GM12891 (cell line): ENCODE measurements at regions not wholly inside any gene's neighbourhood (a gene's known extent, or its start where the extent isn't known, plus 50 kb on each side); places are given as distances from the start of the nearest gene placed in this dataset.
A peak's percentile ranks its signal among the peaks of the same experiment; 100 is the strongest.

Experiments
- DNase-seq: peaks from one replicate; pipeline ENCODE4 v3.0.0; 2011; ENCODE audit warnings: low spot score; ENCODE audit not compliant: insufficient read length
- FAIRE-seq: peaks from 2 replicates; lab custom pipeline; 2011; peaks lifted over from hg19 to GRCh38; lab: Jason Lieb, UNC
- PAX5 ChIP-seq: IDR thresholded peaks from 2 replicates; pipeline ENCODE4 v1.6.1; 2011; ENCODE audit warnings: low read length, moderate library complexity, mild to moderate bottlenecking; ENCODE audit not compliant: insufficient read depth, severe bottlenecking
- POLR2A ChIP-seq: IDR thresholded peaks from 2 replicates; pipeline ENCODE4 v1.6.1; 2011; ENCODE audit warnings: low read depth, low read length, control low read depth
- POLR2AphosphoS5 ChIP-seq: IDR thresholded peaks from 2 replicates; pipeline ENCODE4 v1.6.1; 2011; ENCODE audit warnings: low read depth, low read length, control low read depth
- POU2F2 ChIP-seq: IDR thresholded peaks from 2 replicates; pipeline ENCODE4 v1.6.1; 2011; ENCODE audit warnings: low read depth, mild to moderate bottlenecking, control low read depth, low read length, moderate library complexity
- SPI1 ChIP-seq: IDR thresholded peaks from 2 replicates; pipeline ENCODE4 v1.6.1; 2011; ENCODE audit warnings: low read depth, low read length, control low read depth
- TAF1 ChIP-seq: IDR thresholded peaks from 2 replicates; pipeline ENCODE4 v1.6.1; 2011; ENCODE audit warnings: low read depth, low read length, control low read depth

- TF ChIP-seq SPI1 (peak; percentile 69), POU2F2 (no peak)
- FAIRE-seq (peak; percentile 67), DNase-seq (no peak)
Measured at GRCh38 chr6:119449331-119450156, 100.0 kb upstream of the MAN1A1 start.

GRCh38 chr6:119447921-119448320 is 98.4 kb upstream of the MAN1A1 start:
- TF ChIP-seq TAF1, result no peak
- no peak for TF ChIP-seq SPI1
- TF ChIP-seq PAX5, result no peak
- no peak for TF ChIP-seq POU2F2
- TF ChIP-seq POLR2AphosphoS5, result no peak
- no peak for TF ChIP-seq POLR2A
- FAIRE-seq (no peak), DNase-seq (no peak)

GRCh38 chr6:119446609-119447008 is 97.0 kb upstream of the MAN1A1 start:
- no peak for FAIRE-seq
- no peak for TF ChIP-seq POLR2AphosphoS5
- no peak for TF ChIP-seq SPI1
- TF ChIP-seq POLR2A, result no peak
- no peak for TF ChIP-seq TAF1
- TF ChIP-seq POU2F2, result no peak
- TF ChIP-seq PAX5, result no peak
- DNase-seq, result no peak

GRCh38 chr6:119446115-119446554 is 96.6 kb upstream of the MAN1A1 start:
- TF ChIP-seq TAF1 (no peak), POLR2AphosphoS5 (no peak), SPI1 (no peak), PAX5 (no peak), POLR2A (no peak), POU2F2 (no peak)
- FAIRE-seq, result peak; percentile 26
- DNase-seq, result no peak

DNA sequence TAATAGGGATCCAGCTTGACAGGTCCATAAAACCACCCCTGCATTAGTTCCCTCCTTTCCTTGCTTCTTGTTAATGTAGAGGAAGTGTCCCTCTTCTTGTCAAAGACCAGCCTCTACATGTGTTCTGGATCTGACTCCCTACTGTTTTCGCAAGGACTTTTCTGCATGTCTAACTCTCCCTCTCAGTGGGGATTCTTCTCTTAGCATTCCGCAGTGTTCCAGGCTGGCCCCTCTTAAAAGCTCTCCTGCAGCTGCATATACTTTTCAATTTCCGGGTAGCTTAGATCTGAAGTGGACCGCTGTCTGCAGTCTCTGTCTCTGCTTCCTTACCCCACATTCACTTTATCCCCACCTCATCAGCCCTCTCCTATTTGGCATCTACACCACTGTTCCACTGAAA is 96.1 kb upstream of the MAN1A1 start:
- DNase-seq, result no peak
- TF ChIP-seq POU2F2, result no peak
- TF ChIP-seq PAX5, result no peak
- no peak for TF ChIP-seq TAF1
- TF ChIP-seq POLR2A, result no peak
- no peak for TF ChIP-seq POLR2AphosphoS5
- TF ChIP-seq SPI1, result no peak
- no peak for FAIRE-seq

DNA sequence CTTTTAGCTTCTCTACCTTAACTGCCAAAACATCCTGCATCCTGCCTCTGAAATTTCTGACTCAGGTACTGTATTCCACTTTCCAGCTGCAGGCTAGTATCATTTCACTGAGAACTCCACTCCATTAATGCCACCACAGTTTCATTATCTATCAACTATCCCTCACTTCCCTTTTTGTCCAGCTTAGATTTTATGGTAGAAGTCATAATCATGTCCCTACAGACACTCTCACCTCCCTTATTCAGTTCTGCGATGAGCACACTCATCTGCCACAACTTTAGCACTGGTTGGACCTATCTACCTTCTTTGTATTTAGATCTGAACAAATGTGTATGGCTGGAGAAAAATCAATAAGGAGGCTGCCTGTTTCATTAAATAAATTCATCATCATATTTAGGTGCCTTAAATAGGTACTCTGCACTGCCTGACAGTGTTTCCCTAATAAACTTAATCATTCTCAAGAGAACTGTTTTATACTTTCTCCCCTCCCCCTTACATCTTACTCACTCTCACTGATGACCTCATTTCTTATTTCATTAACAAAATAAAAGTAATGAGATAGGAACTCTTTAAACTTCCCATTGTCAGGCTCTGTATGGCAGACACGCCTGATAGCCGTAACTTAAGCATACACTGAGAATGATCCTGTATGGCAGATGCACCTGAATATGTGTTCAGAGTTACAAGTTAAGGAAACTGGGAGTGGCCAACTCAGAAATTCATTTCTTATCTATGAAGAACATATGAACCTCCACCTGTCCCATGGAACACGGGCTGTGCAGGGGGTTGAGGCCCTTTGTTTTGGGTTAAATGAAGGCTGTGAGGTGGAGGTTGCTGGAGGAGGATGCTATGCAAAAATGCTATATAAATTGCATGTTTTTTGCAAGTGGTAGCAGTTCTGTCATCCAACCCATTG is 95.3 kb upstream of the MAN1A1 start:
- peak; percentile 74 for FAIRE-seq
- DNase-seq, result peak; percentile 15
- TF ChIP-seq POU2F2, result no peak
- peak; percentile 98 for TF ChIP-seq SPI1

- FAIRE-seq (no peak), DNase-seq (no peak)
- no peak for TF ChIP-seq POU2F2
Measured at GRCh38 chr6:119443993-119444641, 94.6 kb upstream of the MAN1A1 start.

DNA sequence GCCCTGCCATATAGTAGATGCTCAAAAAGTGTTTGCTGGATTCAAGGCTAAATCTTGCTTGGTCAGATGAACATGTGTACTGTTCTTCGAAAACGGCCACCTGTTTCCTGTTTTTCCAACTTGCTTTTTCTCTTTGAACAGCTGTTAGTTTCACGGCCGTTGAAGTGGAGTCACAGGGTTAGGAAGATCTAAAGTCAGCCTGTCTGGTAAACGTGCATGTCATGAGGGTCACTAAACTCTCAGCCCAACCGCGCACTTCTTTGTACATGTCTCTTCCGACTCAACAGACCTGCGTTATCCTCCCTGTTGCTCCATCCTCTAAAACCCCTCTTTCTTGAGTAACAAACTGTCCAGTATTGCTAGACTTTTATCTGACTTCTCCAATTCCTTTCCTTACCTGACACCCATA is 93.2 kb upstream of the MAN1A1 start:
- FAIRE-seq, result peak; percentile 77
- TF ChIP-seq POLR2AphosphoS5 (no peak), TAF1 (no peak), PAX5 (no peak), POLR2A (no peak), POU2F2 (no peak), SPI1 (no peak)
- DNase-seq, result no peak

DNA sequence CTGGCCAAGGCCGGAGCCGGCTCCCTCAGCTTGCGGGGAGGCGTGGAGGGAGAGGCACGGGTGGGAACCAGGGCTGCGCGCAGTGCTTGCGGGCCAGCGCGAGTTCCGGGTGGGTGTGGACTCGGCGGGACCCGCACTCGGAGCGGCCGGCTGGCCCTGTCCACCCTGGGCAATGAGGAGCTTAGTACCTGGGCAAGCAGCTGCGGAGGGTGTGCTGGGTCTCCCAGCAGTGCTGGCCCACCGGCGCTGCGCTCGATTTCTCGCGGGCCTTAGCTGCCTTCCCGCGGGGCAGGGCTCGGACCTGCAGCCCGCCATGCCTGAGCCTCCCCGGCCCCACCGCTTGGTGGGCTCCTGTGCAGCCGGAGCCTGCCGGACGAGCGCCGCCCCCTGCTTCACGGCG is 91.4 kb upstream of the MAN1A1 start:
- FAIRE-seq, result no peak
- TF ChIP-seq SPI1 (no peak), POLR2AphosphoS5 (no peak), POLR2A (no peak), POU2F2 (no peak), TAF1 (no peak), PAX5 (no peak)

GRCh38 chr6:119436583-119436982 is 87.0 kb upstream of the MAN1A1 start:
- no peak for TF ChIP-seq POLR2A
- TF ChIP-seq TAF1, result no peak
- TF ChIP-seq POU2F2, result no peak
- TF ChIP-seq POLR2AphosphoS5, result no peak
- TF ChIP-seq SPI1, result no peak
- TF ChIP-seq PAX5, result no peak
- FAIRE-seq, result no peak
- DNase-seq, result no peak

More for the DNA sequence above, 91.4 kb upstream of the MAN1A1 start:
- no peak for DNase-seq
